ENCODE measurements at regions not wholly inside any gene's neighbourhood (a gene's known extent, or its start where the extent isn't known, plus 50 kb on each side); places are given as distances from the start of the nearest gene placed in this dataset.

DNA sequence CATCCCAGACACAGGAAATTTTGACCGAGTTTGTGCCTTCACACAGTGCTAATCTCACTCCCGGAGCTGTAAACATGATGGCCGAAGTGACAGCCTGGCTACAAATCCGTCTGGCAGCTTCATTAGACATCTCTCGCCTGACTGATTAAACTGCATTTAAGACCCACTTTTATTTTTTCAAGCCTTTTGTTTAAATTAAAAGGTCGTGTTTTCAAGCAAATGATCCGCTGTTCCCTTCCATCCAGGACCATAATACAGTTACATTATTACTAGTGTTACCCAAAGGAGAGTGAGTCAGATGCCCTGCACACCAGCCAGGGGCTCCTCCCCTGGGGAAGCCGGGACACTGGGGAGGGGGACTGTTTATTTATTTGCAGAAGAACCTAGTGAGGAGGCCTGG is 200.2 kb downstream of the EXOC5 start:
- no peak for TF ChIP-seq MXI1 (conservative IDR thresholded peaks at IDR 0.05; ENCODE audit: poor library complexity, severe bottlenecking)
- no peak for TF ChIP-seq TAF1 (IDR thresholded peaks at IDR 0.05; ENCODE audit: low read depth)
- no peak for TF ChIP-seq EP300 (conservative IDR thresholded peaks at IDR 0.05; ENCODE audit: poor library complexity, severe bottlenecking)

Measured in neural cell (in vitro differentiated cells).